ENCODE measurements at regions not wholly inside any gene's neighbourhood (a gene's known extent, or its start where the extent isn't known, plus 50 kb on each side); places are given as distances from the start of the nearest gene placed in this dataset.

DNA sequence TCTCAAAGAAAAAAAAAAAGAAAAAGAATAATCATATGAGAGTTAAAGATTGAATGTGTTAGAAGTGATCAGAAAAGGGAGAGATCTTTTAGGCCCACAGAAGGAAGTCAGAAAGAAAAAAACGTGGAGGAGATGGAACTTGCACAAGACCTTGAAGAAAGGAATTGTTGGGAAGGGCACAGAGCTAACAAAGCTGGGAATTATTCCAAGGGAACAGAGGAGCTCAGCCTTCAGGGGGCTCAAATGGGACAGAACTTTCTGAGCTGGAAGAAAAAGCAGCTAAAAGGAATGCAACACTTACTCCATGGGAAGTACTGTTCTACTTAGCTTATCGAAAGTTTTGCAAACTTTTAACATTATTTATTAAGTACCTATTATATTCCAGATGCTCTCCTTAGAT lies 153.4 kb upstream of the ADRA1B start:
- Histone ChIP-seq H3K9ac (ENCODE audit: low read length) (no peak overlapping the region), H3K36me3 (ENCODE audit: control insufficient read depth, insufficient read depth, low read length) (no peaks in the 10 kb centered on the region)

DNA sequence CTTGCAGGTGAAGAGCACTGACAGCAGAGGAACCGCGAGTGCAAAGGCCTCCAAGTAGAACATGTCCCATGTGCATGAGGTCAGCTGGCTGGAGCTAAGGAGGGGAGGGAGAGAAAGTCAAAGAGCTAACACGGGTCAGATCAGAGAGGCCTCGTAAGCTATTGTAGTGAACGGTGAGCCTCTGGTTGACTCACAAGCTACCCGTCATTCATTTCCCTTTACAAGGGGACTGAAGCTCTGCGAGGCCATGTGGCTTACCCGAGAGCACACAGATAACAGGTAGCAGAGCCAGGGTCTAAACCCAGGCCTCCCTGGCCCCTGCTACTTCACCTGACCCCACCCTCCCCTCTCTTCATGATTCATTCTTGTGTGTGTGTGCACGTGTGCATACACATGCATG lies 152.7 kb upstream of the ADRA1B start:
- Histone ChIP-seq H3K4me1 (ENCODE audit: control insufficient read depth, insufficient read depth, low read length) (no peaks in the 10 kb centered on the region), H3K9me3 (ENCODE audit: control insufficient read depth, low read length) (no peaks in the 10 kb centered on the region), H3K36me3 (ENCODE audit: control insufficient read depth, insufficient read depth, low read length) (no peaks in the 10 kb centered on the region), H3K9ac (ENCODE audit: low read length) (no peak overlapping the region), H3K4me3 (ENCODE audit: low read length) (no peak overlapping the region), H3K27me3 (ENCODE audit: control insufficient read depth, insufficient read depth, low read length) (no peaks in the 10 kb centered on the region)

More for the DNA sequence above, 153.4 kb upstream of the ADRA1B start:
- no peaks in the 10 kb centered on the region for H3K27me3 ChIP-seq (ENCODE audit: control insufficient read depth, insufficient read depth, low read length)
- no peaks in the 10 kb centered on the region for H3K4me1 ChIP-seq (ENCODE audit: control insufficient read depth, insufficient read depth, low read length)
- H3K9me3 ChIP-seq (ENCODE audit: control insufficient read depth, low read length), result no peaks in the 10 kb centered on the region
- no peak overlapping the region for H3K4me3 ChIP-seq (ENCODE audit: low read length)

DNA sequence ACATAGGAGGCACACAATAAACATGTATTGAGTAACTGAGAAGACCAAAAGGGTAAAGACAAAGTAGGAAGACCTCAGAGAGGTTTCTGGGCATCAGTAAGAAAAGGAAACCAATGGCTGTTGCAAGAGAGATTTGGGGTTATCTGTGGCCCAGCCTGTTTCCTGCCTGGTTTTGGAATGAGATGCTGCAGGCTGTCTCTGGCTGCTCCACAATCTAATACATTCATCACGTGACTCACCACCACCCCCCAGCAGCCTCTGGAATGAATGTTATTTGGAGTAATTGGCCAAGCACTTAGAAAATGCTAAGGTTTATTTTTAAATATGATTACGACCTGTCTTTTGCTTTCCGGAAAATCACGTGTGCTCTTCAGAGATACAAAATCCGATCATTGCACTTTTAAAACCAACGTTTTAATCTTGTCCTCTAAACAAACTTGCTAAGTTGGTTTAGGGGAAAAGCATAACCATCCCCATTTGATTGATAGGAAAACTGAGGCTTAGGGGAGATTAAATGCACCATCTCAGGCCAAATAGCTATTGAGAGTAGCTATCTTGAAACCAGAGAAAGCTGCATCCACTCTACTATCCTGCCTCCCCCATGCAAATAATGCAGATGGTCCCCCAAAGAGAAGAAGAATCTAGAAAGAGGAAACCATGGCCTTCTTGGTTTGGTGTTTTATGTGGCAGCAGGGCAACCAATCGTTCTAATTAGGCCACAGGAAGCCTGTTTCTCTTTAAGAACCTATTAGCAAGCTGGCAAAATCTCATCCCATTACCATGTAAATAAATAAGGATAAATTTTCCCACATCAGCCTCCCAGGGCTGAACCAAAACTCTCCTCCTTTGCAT lies 151.8 kb upstream of the ADRA1B start:
- Histone ChIP-seq H3K9ac (ENCODE audit: low read length) (no peak overlapping the region), H3K27me3 (ENCODE audit: control insufficient read depth, insufficient read depth, low read length) (no peaks in the 10 kb centered on the region), H3K4me3 (ENCODE audit: low read length) (no peak overlapping the region), H3K9me3 (ENCODE audit: control insufficient read depth, low read length) (no peaks in the 10 kb centered on the region), H3K36me3 (ENCODE audit: control insufficient read depth, insufficient read depth, low read length) (no peaks in the 10 kb centered on the region), H3K4me1 (ENCODE audit: control insufficient read depth, insufficient read depth, low read length) (no peaks in the 10 kb centered on the region)

DNA sequence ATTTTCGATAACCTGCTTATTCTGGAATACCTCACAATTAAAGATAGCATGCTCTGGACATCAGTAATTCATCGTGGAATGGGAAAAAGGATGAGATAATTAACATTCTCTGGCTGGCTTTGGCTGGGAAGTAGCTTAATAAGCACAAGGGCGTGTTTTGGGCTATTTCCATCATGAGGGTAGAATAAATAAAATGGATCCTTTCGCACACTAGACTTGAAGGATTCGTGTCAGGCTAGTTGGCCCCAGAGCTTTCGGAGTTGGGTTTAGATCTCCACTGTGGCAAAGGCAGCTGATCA lies 151.2 kb upstream of the ADRA1B start:
- no peaks in the 10 kb centered on the region for H3K9me3 ChIP-seq (ENCODE audit: control insufficient read depth, low read length)
- no peaks in the 10 kb centered on the region for H3K4me1 ChIP-seq (ENCODE audit: control insufficient read depth, insufficient read depth, low read length)
- H3K4me3 ChIP-seq (ENCODE audit: low read length), result no peak overlapping the region
- H3K27me3 ChIP-seq (ENCODE audit: control insufficient read depth, insufficient read depth, low read length), result no peaks in the 10 kb centered on the region
- no peak overlapping the region for H3K9ac ChIP-seq (ENCODE audit: low read length)
- no peaks in the 10 kb centered on the region for H3K36me3 ChIP-seq (ENCODE audit: control insufficient read depth, insufficient read depth, low read length)

DNA sequence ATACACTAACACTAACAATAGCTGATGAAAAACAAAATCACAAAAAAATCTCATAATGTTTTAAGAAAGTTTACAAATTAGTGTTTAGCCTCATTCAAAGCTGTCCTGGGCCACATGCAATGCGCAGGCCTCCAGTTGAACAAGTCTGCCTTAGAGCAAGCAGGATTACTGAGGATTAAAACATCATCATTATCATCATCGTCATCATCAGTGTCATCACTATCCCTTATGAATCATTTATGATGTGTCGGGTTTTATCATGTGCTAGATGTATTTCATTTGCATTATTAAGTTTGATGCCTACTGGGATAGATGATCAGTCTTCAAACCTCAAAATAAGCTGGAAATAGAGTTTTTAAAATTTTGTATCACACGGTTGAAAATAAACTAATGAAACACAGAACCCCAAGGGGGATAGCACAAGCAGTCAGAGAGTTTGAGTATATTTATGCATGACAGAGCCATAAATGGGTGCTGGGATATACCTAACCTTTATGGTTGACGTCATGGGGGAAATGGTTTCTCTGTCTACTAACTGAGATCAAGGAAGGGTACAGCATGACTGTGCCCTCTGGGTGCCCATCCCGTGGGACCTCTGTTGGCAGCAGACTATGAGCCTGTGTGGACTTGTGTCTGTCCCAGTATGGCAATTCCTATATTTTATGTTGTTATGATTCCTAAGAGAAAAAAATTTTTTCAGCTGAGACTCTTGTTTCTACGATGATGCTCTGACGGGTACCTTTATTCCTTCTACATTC lies 150.3 kb upstream of the ADRA1B start:
- H3K4me1 ChIP-seq (ENCODE audit: control insufficient read depth, insufficient read depth, low read length), result no peaks in the 10 kb centered on the region
- no peaks in the 10 kb centered on the region for H3K36me3 ChIP-seq (ENCODE audit: control insufficient read depth, insufficient read depth, low read length)
- no peak overlapping the region for H3K9ac ChIP-seq (ENCODE audit: low read length)
- H3K4me3 ChIP-seq (ENCODE audit: low read length), result no peak overlapping the region
- no peaks in the 10 kb centered on the region for H3K9me3 ChIP-seq (ENCODE audit: control insufficient read depth, low read length)
- no peaks in the 10 kb centered on the region for H3K27me3 ChIP-seq (ENCODE audit: control insufficient read depth, insufficient read depth, low read length)

DNA sequence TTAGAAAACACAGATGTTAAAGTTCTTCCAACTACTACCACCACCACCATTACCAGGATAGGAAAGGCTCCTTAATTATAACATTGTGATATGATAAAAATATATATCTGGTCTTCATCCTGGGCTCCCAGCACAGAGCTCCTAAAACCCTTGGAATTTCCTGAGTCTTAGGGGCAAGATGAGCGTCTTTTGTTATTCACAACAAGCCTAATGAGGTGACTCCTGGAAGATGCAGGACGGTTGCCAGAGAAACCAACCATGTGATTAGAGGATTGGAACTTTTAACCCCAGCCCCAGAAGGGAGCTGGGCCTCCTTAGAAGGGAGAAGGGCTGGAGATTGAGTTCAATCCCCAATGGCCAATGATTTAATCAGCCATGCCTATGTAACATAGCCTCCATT lies 148.0 kb upstream of the ADRA1B start:
- Histone ChIP-seq H3K36me3 (ENCODE audit: control insufficient read depth, insufficient read depth, low read length) (no peaks in the 10 kb centered on the region), H3K4me1 (ENCODE audit: control insufficient read depth, insufficient read depth, low read length) (peaks cover 5% of the 10 kb centered on the region), H3K9ac (ENCODE audit: low read length) (no peak overlapping the region), H3K9me3 (ENCODE audit: control insufficient read depth, low read length) (no peaks in the 10 kb centered on the region), H3K27me3 (ENCODE audit: control insufficient read depth, insufficient read depth, low read length) (peaks cover 3% of the 10 kb centered on the region), H3K4me3 (ENCODE audit: low read length) (no peak overlapping the region)

DNA sequence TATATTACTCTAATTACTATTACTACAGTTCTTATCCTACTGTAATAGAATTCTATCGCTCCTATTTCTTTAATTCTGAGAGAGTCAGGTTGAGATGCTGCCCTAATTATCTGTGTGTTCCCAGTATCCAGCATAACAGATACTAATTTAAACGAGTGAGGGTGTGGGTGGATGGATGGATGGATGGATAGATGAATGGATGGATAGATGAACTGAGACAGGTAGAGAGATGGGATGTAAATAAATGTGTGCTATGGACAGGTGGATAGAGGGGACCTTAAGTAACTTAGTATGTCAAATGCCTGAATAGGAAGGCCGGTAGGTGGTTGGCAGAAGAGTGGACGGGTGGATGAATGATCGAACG lies 143.6 kb upstream of the ADRA1B start:
- Histone ChIP-seq H3K36me3 (ENCODE audit: control insufficient read depth, insufficient read depth, low read length) (no peaks in the 10 kb centered on the region), H3K27me3 (ENCODE audit: control insufficient read depth, insufficient read depth, low read length) (peaks cover 3% of the 10 kb centered on the region), H3K4me3 (ENCODE audit: low read length) (no peak overlapping the region), H3K9me3 (ENCODE audit: control insufficient read depth, low read length) (no peaks in the 10 kb centered on the region), H3K4me1 (ENCODE audit: control insufficient read depth, insufficient read depth, low read length) (peaks cover 5% of the 10 kb centered on the region), H3K9ac (ENCODE audit: low read length) (peak overlapping the region; percentile 22)

DNA sequence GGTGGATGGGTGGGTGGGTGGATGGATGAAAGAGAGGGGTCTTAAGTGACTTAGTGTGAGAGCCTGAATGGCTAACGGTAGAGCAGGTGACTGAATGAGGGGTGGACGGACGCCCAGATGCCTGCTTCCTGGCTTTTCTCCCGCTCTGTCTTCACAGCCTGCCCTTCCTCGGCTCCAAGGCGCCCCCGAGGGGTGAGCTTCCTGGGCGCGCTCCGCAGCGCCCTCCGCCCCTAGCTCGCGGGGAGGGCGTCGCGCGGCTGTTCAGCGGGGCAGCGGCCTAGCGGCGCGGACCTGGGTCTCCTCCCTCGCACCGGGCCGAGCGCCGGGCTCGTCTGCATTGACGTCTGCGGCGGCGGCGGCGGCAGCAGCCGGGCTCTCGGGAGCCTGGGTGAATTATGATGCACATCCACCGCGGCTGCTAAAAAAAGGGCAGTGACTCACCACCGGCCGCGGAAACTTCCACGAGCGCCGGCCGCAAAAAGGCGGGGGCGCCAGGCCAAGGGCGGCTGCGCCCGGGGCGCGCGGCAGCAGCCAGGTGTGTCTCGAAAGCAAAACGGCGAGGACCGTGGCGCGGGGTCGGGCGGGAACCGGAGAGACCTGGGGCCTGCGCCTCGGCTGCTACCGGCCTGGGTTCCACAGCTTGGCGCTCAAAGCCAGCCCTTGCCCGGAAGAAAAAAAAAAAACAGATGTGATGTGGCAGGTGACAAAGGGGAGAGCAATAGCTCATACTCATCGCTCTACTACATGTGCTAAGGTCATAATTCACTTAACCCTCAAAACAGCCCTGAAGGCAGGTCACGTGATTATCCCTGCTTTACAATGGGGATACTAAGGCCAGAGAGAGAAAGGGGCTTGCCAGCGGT lies 143.0 kb upstream of the ADRA1B start:
- Histone ChIP-seq H3K9ac (ENCODE audit: low read length) (peak overlapping the region; percentile 28), H3K4me3 (ENCODE audit: low read length) (no peak overlapping the region)

DNA sequence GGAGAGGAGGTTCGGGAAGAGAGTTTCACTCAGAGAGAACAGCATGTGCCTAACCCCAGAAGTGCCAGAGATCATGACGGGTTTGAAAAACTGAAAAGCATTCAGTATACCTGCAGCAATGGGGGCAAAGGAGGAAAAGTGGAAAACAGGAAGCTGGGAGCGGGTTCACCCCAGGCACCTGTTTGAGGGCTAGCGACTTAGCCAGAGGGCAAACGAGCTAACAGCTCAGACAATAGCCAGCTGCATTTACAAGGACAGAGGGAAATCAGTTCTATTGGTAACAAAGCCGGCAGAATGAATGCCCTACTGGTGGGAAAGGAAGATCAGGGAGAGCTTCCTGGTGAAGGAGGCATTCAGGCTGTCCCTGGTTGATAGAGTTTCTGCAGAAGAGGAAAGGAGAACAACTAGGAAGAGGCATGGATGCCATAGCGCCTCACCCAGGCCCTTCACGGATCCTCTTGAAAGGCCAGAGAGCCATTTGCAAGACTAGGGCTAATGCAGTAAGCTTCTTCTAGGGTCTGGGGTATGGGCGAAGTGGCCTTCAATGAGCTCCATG lies 141.7 kb upstream of the ADRA1B start:
- Histone ChIP-seq H3K4me3 (ENCODE audit: low read length) (no peak overlapping the region), H3K9me3 (ENCODE audit: control insufficient read depth, low read length) (no peaks in the 10 kb centered on the region), H3K4me1 (ENCODE audit: control insufficient read depth, insufficient read depth, low read length) (peaks cover 5% of the 10 kb centered on the region), H3K36me3 (ENCODE audit: control insufficient read depth, insufficient read depth, low read length) (no peaks in the 10 kb centered on the region), H3K9ac (ENCODE audit: low read length) (no peak overlapping the region), H3K27me3 (ENCODE audit: control insufficient read depth, insufficient read depth, low read length) (peaks cover 3% of the 10 kb centered on the region)

More for the DNA sequence above, 143.0 kb upstream of the ADRA1B start:
- Histone ChIP-seq H3K36me3 (ENCODE audit: control insufficient read depth, insufficient read depth, low read length) (no peaks in the 10 kb centered on the region), H3K9me3 (ENCODE audit: control insufficient read depth, low read length) (no peaks in the 10 kb centered on the region), H3K27me3 (ENCODE audit: control insufficient read depth, insufficient read depth, low read length) (peaks cover 3% of the 10 kb centered on the region), H3K4me1 (ENCODE audit: control insufficient read depth, insufficient read depth, low read length) (peaks cover 5% of the 10 kb centered on the region)

DNA sequence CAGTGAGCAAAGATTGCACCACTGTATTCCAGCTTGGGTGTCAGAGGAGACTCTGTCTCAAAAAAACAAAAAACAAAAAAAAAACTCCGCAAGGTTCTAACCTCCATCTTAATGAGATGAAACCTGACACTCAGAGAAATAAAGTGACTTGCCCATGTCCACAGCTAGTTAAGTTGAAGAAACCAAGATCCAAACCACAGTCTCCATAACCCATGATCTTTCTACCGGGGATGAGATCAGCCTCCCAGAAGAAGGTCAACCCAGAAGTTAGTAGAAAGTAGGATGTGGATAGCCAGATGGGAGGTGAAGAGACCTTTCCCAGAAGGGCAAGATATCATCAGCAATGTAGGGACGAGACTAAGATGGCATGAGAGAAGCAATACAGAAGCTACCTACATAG lies 140.4 kb upstream of the ADRA1B start:
- H3K4me3 ChIP-seq (ENCODE audit: low read length), result no peak overlapping the region
- no peak overlapping the region for H3K9ac ChIP-seq (ENCODE audit: low read length)
- H3K27me3 ChIP-seq (ENCODE audit: control insufficient read depth, insufficient read depth, low read length), result peaks cover 3% of the 10 kb centered on the region
- H3K4me1 ChIP-seq (ENCODE audit: control insufficient read depth, insufficient read depth, low read length), result peaks cover 5% of the 10 kb centered on the region
- H3K36me3 ChIP-seq (ENCODE audit: control insufficient read depth, insufficient read depth, low read length), result no peaks in the 10 kb centered on the region
- no peaks in the 10 kb centered on the region for H3K9me3 ChIP-seq (ENCODE audit: control insufficient read depth, low read length)

DNA sequence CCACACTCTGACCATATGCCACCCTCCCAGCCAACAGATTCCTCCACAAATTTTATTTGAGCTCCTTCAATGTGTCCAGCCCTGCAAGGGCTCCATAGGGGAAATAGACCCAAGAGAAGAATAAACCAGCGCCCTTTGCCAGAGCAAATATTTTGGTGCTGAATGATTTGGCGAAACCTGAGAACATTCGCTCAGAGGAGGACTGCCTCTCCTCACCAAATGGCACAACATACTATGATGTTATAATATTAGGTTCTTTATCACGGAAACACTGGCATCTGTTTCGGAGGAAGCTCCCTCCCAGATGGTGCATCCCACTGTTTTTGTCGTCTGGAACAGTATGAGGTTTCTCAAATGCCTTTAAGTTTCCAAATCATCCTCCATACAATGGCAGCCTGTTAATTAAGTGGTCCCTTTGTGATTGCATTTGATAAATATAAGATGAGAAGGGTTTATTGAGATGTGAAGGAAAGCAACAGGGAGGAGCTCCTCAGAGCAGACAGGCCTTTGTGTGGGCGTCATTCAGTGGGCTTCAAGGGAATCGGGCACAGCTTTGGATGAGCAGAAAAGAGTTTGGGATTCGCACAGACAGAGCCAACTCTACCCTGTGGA lies 139.1 kb upstream of the ADRA1B start:
- H3K36me3 ChIP-seq (ENCODE audit: control insufficient read depth, insufficient read depth, low read length), result no peaks in the 10 kb centered on the region
- H3K9me3 ChIP-seq (ENCODE audit: control insufficient read depth, low read length), result no peaks in the 10 kb centered on the region
- peaks cover 5% of the 10 kb centered on the region for H3K4me1 ChIP-seq (ENCODE audit: control insufficient read depth, insufficient read depth, low read length)
- H3K9ac ChIP-seq (ENCODE audit: low read length), result no peak overlapping the region
- no peak overlapping the region for H3K4me3 ChIP-seq (ENCODE audit: low read length)
- H3K27me3 ChIP-seq (ENCODE audit: control insufficient read depth, insufficient read depth, low read length), result peaks cover 3% of the 10 kb centered on the region

Measured in mucosa of stomach (tissue), 1 donor.